ENCODE measurements at regions not wholly inside any gene's neighbourhood (a gene's known extent, or its start where the extent isn't known, plus 50 kb on each side); places are given as distances from the start of the nearest gene placed in this dataset.

DNA sequence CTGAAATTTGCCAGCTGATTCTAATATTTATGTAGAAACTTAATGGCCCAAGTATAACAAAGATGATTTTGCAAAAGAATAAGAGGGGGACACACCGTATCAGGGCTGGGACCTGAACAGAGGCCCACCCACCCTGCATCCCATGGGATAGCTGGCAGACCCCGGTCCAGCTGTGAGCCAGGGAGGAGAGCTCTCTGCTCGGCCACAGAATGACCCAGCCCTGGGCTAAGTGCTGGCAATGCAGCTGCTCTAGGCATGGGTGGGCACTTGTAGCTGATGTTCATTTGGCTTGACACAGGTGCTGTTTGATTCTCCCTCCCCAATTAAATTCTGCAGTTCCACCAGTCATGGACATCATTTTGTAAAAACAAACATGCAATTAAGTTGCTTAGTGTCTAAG lies 522.8 kb upstream of the RAB6C start:
- TF ChIP-seq, protein P1, sequence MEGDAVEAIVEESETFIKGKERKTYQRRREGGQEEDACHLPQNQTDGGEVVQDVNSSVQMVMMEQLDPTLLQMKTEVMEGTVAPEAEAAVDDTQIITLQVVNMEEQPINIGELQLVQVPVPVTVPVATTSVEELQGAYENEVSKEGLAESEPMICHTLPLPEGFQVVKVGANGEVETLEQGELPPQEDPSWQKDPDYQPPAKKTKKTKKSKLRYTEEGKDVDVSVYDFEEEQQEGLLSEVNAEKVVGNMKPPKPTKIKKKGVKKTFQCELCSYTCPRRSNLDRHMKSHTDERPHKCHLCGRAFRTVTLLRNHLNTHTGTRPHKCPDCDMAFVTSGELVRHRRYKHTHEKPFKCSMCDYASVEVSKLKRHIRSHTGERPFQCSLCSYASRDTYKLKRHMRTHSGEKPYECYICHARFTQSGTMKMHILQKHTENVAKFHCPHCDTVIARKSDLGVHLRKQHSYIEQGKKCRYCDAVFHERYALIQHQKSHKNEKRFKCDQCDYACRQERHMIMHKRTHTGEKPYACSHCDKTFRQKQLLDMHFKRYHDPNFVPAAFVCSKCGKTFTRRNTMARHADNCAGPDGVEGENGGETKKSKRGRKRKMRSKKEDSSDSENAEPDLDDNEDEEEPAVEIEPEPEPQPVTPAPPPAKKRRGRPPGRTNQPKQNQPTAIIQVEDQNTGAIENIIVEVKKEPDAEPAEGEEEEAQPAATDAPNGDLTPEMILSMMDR (IDR thresholded peaks at IDR 0.05; ENCODE audit: extremely low read depth, low read depth, low read length), result no peak
- H3K4me2 ChIP-seq (ENCODE audit: insufficient read depth, low read length), result no peak overlapping the region

DNA sequence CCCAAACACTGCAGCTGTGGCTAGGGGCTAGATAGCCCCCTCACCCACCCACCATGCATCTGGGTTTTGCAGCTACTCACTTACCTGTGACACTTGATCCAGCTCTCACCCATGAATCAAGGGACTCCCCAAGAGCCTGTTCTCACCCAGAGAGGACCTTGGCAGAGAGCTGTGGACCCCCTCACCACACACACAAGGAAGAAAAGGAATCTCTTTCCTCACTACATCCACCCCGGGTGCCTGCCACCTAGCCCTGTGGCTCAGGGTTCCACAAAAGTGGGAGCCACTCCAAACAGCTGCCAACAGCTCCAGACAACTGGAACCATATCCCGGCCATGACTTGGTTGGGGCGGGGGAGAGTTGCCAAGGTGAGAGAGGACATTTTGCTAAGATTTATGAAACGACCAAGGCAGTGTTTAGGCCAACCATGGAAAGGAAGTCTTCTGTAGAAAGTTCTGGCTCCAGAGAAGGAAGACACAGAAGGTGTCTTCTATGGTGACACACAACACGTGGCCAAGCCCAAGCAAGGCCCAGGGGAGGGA lies 522.1 kb upstream of the RAB6C start:
- H3K4me3 ChIP-seq (ENCODE audit: insufficient read depth, low read length), result no peak overlapping the region
- H3K27ac ChIP-seq (ENCODE audit: low read depth, low read length), result no peak overlapping the region
- no peak overlapping the region for H3K4me2 ChIP-seq (ENCODE audit: insufficient read depth, low read length)
- H3K79me2 ChIP-seq (ENCODE audit: insufficient read depth, low read length), result no peaks in the 10 kb centered on the region
- DNase-seq (ENCODE audit: insufficient read length, low spot score, missing footprints), result no peak
- H3K4me1 ChIP-seq (ENCODE audit: insufficient read depth, low read length), result no peaks in the 10 kb centered on the region
- no peaks in the 10 kb centered on the region for H3K9me3 ChIP-seq (ENCODE audit: low read depth, low read length)
- H3K27me3 ChIP-seq (ENCODE audit: insufficient read depth, low read length), result no peaks in the 10 kb centered on the region
- no peak overlapping the region for H2AFZ ChIP-seq (ENCODE audit: low read length)
- H3K36me3 ChIP-seq (ENCODE audit: insufficient read depth, low read length), result no peaks in the 10 kb centered on the region
- TF ChIP-seq, protein P1 (IDR thresholded peaks at IDR 0.05; ENCODE audit: extremely low read depth, low read depth, low read length), result no peak
- H4K20me1 ChIP-seq (ENCODE audit: insufficient read depth, low read length), result no peaks in the 10 kb centered on the region

More for the DNA sequence above, 522.8 kb upstream of the RAB6C start:
- no peak for DNase-seq (ENCODE audit: insufficient read length, low spot score, missing footprints)
- H3K4me1 ChIP-seq (ENCODE audit: insufficient read depth, low read length), result no peaks in the 10 kb centered on the region
- no peaks in the 10 kb centered on the region for H4K20me1 ChIP-seq (ENCODE audit: insufficient read depth, low read length)
- no peak overlapping the region for H2AFZ ChIP-seq (ENCODE audit: low read length)
- no peak overlapping the region for H3K27ac ChIP-seq (ENCODE audit: low read depth, low read length)
- H3K79me2 ChIP-seq (ENCODE audit: insufficient read depth, low read length), result no peaks in the 10 kb centered on the region
- H3K9me3 ChIP-seq (ENCODE audit: low read depth, low read length), result no peaks in the 10 kb centered on the region
- no peak overlapping the region for H3K4me3 ChIP-seq (ENCODE audit: insufficient read depth, low read length)
- no peaks in the 10 kb centered on the region for H3K27me3 ChIP-seq (ENCODE audit: insufficient read depth, low read length)
- no peaks in the 10 kb centered on the region for H3K36me3 ChIP-seq (ENCODE audit: insufficient read depth, low read length)

GRCh38 chr2:129458006-129458405 lies 521.5 kb upstream of the RAB6C start:
- no peak overlapping the region for H3K4me2 ChIP-seq (ENCODE audit: insufficient read depth, low read length)
- no peaks in the 10 kb centered on the region for H3K9me3 ChIP-seq (ENCODE audit: low read depth, low read length)
- no peaks in the 10 kb centered on the region for H3K36me3 ChIP-seq (ENCODE audit: insufficient read depth, low read length)
- H3K27ac ChIP-seq (ENCODE audit: low read depth, low read length), result no peak overlapping the region
- no peak overlapping the region for H2AFZ ChIP-seq (ENCODE audit: low read length)
- no peaks in the 10 kb centered on the region for H3K27me3 ChIP-seq (ENCODE audit: insufficient read depth, low read length)
- no peaks in the 10 kb centered on the region for H3K4me1 ChIP-seq (ENCODE audit: insufficient read depth, low read length)
- TF ChIP-seq, protein P1 (IDR thresholded peaks at IDR 0.05; ENCODE audit: extremely low read depth, low read depth, low read length), result no peak
- no peak for DNase-seq (ENCODE audit: insufficient read length, low spot score, missing footprints)
- H4K20me1 ChIP-seq (ENCODE audit: insufficient read depth, low read length), result no peaks in the 10 kb centered on the region
- no peaks in the 10 kb centered on the region for H3K79me2 ChIP-seq (ENCODE audit: insufficient read depth, low read length)
- H3K4me3 ChIP-seq (ENCODE audit: insufficient read depth, low read length), result no peak overlapping the region

DNA sequence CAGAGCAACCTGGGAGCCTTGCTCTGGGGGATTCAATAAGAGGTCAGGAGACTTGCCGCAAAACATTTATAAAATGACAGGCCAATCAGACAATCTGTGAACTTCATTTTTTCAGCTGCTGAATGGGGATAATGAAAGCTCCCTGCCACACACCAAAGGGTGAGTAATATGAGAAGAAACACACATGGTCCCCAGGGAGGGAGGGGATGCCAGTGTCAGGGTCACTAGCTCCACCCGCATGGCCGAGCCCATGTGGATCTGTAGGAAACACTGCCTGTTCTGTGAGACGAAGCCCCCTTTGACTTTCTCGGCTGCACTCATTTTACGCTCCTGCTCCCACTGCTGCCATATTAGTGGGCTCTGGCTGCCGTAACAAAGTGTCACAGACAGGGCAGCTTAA lies 521.0 kb upstream of the RAB6C start:
- TF ChIP-seq, protein P1 (IDR thresholded peaks at IDR 0.05; ENCODE audit: extremely low read depth, low read depth, low read length), result no peak
- Histone ChIP-seq H3K9me3 (ENCODE audit: low read depth, low read length) (no peaks in the 10 kb centered on the region), H3K27me3 (ENCODE audit: insufficient read depth, low read length) (no peaks in the 10 kb centered on the region)

More for the DNA sequence above, 521.0 kb upstream of the RAB6C start:
- no peaks in the 10 kb centered on the region for H3K36me3 ChIP-seq (ENCODE audit: insufficient read depth, low read length)
- H3K4me2 ChIP-seq (ENCODE audit: insufficient read depth, low read length), result no peak overlapping the region
- DNase-seq (ENCODE audit: insufficient read length, low spot score, missing footprints), result no peak
- no peak overlapping the region for H2AFZ ChIP-seq (ENCODE audit: low read length)
- H4K20me1 ChIP-seq (ENCODE audit: insufficient read depth, low read length), result no peaks in the 10 kb centered on the region
- H3K27ac ChIP-seq (ENCODE audit: low read depth, low read length), result no peak overlapping the region
- H3K4me3 ChIP-seq (ENCODE audit: insufficient read depth, low read length), result no peak overlapping the region
- H3K4me1 ChIP-seq (ENCODE audit: insufficient read depth, low read length), result no peaks in the 10 kb centered on the region
- no peaks in the 10 kb centered on the region for H3K79me2 ChIP-seq (ENCODE audit: insufficient read depth, low read length)
